ENCODE measurements at regions not wholly inside any gene's neighbourhood (a gene's known extent, or its start where the extent isn't known, plus 50 kb on each side); places are given as distances from the start of the nearest gene placed in this dataset.
"Not testable (repeated sequence)": the region's sequence is repeated elsewhere in the genome, so short reads cannot be mapped to it uniquely, and the experiment has no call there.

- Histone ChIP-seq H3K4me1 (no peaks in the 10 kb centered on the region), H3K36me3 (no peaks in the 10 kb centered on the region), H3K27ac (no peak overlapping the region), H3K27me3 (no peaks in the 10 kb centered on the region), H3K9me3 (no peaks in the 10 kb centered on the region), H3K4me3 (no peak overlapping the region)
- ATAC-seq = no peak
- 94 to 100% methylated on average over 1 to 2 of the region's 2 CpGs for WGBS, 2 donors (ENCODE audit: low coverage in 1 of 2)
- TF ChIP-seq POLR2AphosphoS5 (IDR thresholded peaks at IDR 0.05) (no peak), CTCF (IDR thresholded peaks at IDR 0.05) (no peak), EP300 (IDR thresholded peaks at IDR 0.05) (no peak), POLR2A (IDR thresholded peaks at IDR 0.05) (no peak)
These were observed 214.7 kb downstream of the SLITRK1 start for GRCh38 chr13:83667606-83668005.

DNA sequence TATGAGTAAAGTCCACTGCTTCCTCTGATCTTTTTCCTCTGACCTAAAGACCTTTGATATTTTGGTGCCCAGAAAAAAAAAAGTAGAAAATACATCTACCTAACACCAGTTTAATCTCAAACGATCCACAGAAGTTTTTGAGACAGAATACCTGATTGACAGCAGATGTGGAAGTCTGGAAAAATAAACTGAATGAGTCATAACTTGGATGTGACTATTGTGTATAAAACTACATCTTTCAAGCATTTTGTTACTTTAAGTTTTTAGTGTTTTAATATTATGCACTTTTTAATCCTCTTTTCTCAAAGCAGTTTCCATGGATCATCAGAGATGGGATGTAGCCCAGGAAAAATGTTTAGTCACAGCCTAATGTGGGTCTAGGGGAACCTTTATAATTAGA, 216.1 kb downstream of the SLITRK1 start:
- ATAC-seq = no peak
- H3K27me3 ChIP-seq = no peaks in the 10 kb centered on the region
- no peak overlapping the region for H3K4me3 ChIP-seq
- H3K36me3 ChIP-seq = no peaks in the 10 kb centered on the region
- H3K4me1 ChIP-seq = no peaks in the 10 kb centered on the region
- no peaks in the 10 kb centered on the region for H3K9me3 ChIP-seq
- H3K27ac ChIP-seq = no peak overlapping the region
- no peak for TF ChIP-seq EP300 (IDR thresholded peaks at IDR 0.05)
- TF ChIP-seq POLR2AphosphoS5 (IDR thresholded peaks at IDR 0.05) = no peak
- 20 to 23% methylated on average over 1 of the region's 1 CpG for WGBS, 2 donors (ENCODE audit: low coverage in 1 of 2)

DNA sequence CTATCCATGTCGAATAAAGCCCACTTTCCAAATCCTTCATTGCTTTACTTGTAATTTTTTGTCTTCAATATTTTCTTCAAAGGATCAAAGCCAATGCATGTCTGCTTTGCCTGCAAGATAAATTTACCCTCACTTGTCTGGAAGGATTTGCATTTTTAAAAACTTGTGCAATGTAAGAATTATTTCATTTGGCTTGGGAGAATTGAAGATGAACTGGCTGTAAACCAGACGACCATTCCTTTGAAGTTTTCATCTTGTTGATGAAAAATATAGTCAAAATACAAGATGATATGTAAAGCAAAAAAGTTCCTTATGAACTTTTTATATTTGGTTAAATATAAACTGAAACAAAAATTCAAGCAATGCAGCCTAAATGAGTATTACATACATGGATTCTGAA, 225.0 kb downstream of the SLITRK1 start:
- Histone ChIP-seq H3K27ac (no peak overlapping the region), H3K4me1 (no peaks in the 10 kb centered on the region), H3K9me3 (no peaks in the 10 kb centered on the region), H3K27me3 (no peaks in the 10 kb centered on the region), H3K36me3 (no peaks in the 10 kb centered on the region), H3K4me3 (no peak overlapping the region)
- TF ChIP-seq POLR2AphosphoS5 (IDR thresholded peaks at IDR 0.05) (no peak), CTCF (IDR thresholded peaks at IDR 0.05) (no peak), EP300 (IDR thresholded peaks at IDR 0.05) (no peak), POLR2A (IDR thresholded peaks at IDR 0.05) (no peak)
- no peak for ATAC-seq
- WGBS, 2 donors (ENCODE audit: low coverage in 1 of 2) = 37 to 40% methylated on average over 2 of the region's 2 CpGs

GRCh38 chr13:83642617-83643016, 239.7 kb downstream of the SLITRK1 start:
- ATAC-seq, H3K4me1 ChIP-seq, H3K27ac ChIP-seq, H3K36me3 ChIP-seq, H3K4me3 ChIP-seq, H3K27me3 ChIP-seq: not testable (repeated sequence)
- peaks cover 0 to 17% (median 0%) of the 10 kb centered on the region in 3 donors for H3K9me3 ChIP-seq
- WGBS, 2 donors (ENCODE audit: low coverage in 1 of 2) = 13% methylated on average over 1 of the region's 3 CpGs; no CpG with 5 or more reads in 1 of the 2 donors

GRCh38 chr13:83634601-83635000, 247.7 kb downstream of the SLITRK1 start:
- WGBS, 2 donors (ENCODE audit: low coverage in 1 of 2) = 59 to 72% methylated on average over 2 of the region's 2 CpGs
- Histone ChIP-seq H3K27ac (no peak overlapping the region), H3K9me3 (no peaks in the 10 kb centered on the region), H3K4me3 (no peak overlapping the region), H3K36me3 (no peaks in the 10 kb centered on the region), H3K27me3 (no peaks in the 10 kb centered on the region), H3K4me1 (no peaks in the 10 kb centered on the region)
- no peak for TF ChIP-seq EP300 (IDR thresholded peaks at IDR 0.05)
- TF ChIP-seq CTCF (IDR thresholded peaks at IDR 0.05) = no peak
- TF ChIP-seq POLR2AphosphoS5 (IDR thresholded peaks at IDR 0.05) = no peak
- TF ChIP-seq POLR2A (IDR thresholded peaks at IDR 0.05) = no peak
- no peak for ATAC-seq

DNA sequence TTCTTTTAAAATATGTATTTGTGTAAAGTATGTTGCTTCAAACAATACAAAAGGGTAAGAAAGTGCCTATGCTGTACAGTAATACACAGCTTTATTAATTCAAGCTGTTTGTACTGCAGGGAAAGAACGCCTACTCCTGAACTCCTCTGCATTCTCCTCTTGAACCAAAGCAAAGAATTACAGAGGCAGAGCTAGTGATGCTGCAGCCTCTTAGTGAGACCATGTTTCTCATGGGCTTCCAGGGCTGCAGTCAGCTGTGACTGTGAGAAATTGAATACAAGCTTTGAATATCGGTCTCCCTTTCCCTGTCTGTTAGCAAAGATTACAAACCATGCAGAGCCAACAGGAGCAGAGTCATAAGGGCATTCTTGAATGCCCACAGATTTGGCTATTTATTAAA, 248.5 kb downstream of the SLITRK1 start:
- TF ChIP-seq POLR2A (IDR thresholded peaks at IDR 0.05) (no peak), POLR2AphosphoS5 (IDR thresholded peaks at IDR 0.05) (no peak)
- Histone ChIP-seq H3K9me3 (no peaks in the 10 kb centered on the region), H3K4me3 (no peak overlapping the region), H3K36me3 (no peaks in the 10 kb centered on the region), H3K4me1 (no peaks in the 10 kb centered on the region), H3K27ac (no peak overlapping the region), H3K27me3 (no peaks in the 10 kb centered on the region)
- 88 to 100% methylated on average over 1 of the region's 2 CpGs for WGBS, 2 donors (ENCODE audit: low coverage in 1 of 2)
- no peak for ATAC-seq

DNA sequence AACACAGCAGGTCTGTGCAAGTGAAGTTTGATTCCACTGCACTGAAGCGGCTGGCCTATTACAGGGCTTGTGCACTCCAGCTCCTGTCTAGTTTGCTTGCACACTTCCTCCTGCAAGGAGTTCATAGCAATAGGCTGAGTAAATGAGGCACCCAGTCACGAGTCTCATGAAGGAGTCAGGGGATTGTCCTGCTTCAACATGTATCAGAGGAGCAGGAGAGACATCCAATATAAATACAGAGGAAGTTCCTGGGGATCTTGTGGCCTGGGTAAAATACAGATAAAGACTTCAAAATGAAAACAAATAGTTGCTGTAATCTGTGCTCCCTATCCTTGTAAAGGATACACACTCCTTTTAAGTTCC, 259.9 kb downstream of the SLITRK1 start:
- Histone ChIP-seq H3K9me3 (no peaks in the 10 kb centered on the region), H3K36me3 (no peaks in the 10 kb centered on the region), H3K27ac (no peak overlapping the region), H3K4me3 (no peak overlapping the region), H3K27me3 (no peaks in the 10 kb centered on the region), H3K4me1 (no peaks in the 10 kb centered on the region)
- WGBS, 2 donors (ENCODE audit: low coverage in 1 of 2) = 78 to 100% methylated on average over 1 of the region's 2 CpGs
- TF ChIP-seq POLR2AphosphoS5 (IDR thresholded peaks at IDR 0.05) (no peak), EP300 (IDR thresholded peaks at IDR 0.05) (no peak), POLR2A (IDR thresholded peaks at IDR 0.05) (no peak), CTCF (IDR thresholded peaks at IDR 0.05) (no peak)
- ATAC-seq = no peak

All from gastroesophageal sphincter (tissue), 4 donors.